OCI-LY3 (cell line): ENCODE measurements at regions not wholly inside any gene's neighbourhood (a gene's known extent, or its start where the extent isn't known, plus 50 kb on each side); places are given as distances from the start of the nearest gene placed in this dataset.

Experiments used
- CTCF ChIP-seq: fragments of 200-600, 300-600 bp; sonication (generic); IDR thresholded peaks from 2 replicates; pipeline ENCODE4 v1.5.1; 2014; ENCODE audit warnings: antibody characterized with exemption, low read length, low read depth
- EZH2phosphoT487 ChIP-seq: fragments of 200-600 bp; shearing (Covaris generic); IDR thresholded peaks from 2 replicates; pipeline ENCODE4 v1.6.1; 2018; ENCODE audit warnings: antibody characterized with exemption, mixed run types, low read depth

GRCh38 chr13:106691861-106692260 is 123.9 kb upstream of the ARGLU1 start:
- TF ChIP-seq CTCF (no peak), EZH2phosphoT487 (no peak)
